ENCODE measurements at regions not wholly inside any gene's neighbourhood (a gene's known extent, or its start where the extent isn't known, plus 50 kb on each side); places are given as distances from the start of the nearest gene placed in this dataset.

DNA sequence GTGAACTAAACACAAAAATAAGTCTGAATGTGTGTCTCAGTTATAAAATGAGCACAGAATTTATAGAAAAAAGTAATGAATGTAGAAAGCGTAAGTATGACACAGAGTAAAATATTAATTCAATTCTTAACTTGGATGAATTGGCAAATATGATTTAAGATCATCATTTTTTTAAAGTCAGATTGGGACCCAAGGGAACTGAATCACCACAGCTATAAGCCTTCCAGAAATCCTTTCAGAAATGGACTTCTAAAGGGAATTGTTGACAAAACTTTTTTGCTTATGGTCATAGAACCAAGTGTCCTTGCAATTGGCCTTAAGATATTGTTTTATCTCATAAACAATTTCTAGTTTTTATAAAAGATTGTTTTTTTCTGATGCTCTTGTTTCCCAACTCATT lies 495.1 kb upstream of the DAB2 start:
- no peak for TF ChIP-seq CTCF (conservative IDR thresholded peaks at IDR 0.05 in 1 of 2, IDR thresholded peaks at IDR 0.05 in 1 of 2; ENCODE audit: low read depth in 1 of 2, low read length in 2 of 2)
- TF ChIP-seq EZH2 (IDR thresholded peaks at IDR 0.05; ENCODE audit: low read length, missing control alignments), result no peak

Measured in fibroblast of lung (primary cell).